ENCODE measurements at regions not wholly inside any gene's neighbourhood (a gene's known extent, or its start where the extent isn't known, plus 50 kb on each side); places are given as distances from the start of the nearest gene placed in this dataset.

DNA sequence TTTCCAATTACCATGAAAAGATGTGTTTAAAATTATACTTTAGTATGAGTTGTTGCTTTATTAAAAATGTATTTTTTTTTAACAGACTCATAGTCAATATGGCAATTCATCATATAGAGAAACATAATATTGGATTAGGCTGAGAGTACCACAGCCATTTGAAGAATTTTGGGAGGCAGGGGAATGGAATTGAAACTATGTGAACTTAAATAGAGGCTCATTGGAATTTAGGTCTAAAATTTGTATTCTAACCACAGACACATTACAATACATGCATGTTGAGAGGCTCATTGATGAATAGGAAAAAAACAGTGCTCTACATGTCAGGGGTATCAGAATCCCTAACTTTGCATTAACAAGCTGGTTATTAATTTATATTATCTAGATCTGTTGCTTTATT is 269.6 kb downstream of the DKK2 start:
- TF ChIP-seq CTCF (conservative IDR thresholded peaks at IDR 0.05; ENCODE audit: low read depth in 2 of 2) = no peak
- TF ChIP-seq STAT1 (IDR thresholded peaks at IDR 0.05; ENCODE audit: unreplicated experiment) = no peak

Data from GM23338 (cell line).